PC-9 (cell line): ENCODE measurements at regions not wholly inside any gene's neighbourhood (a gene's known extent, or its start where the extent isn't known, plus 50 kb on each side); places are given as distances from the start of the nearest gene placed in this dataset.

Experiments used
- BruUV-seq: library from RNA; stranded (reverse); fragments of 400-500 nt; replicated peaks from 2 replicates; lab custom pipeline; 2021; lab: Mats Ljungman, UMichigan
- CTCF ChIA-PET: fragments of 300-600 bp; sonication (Branson Sonifier 250); formaldehyde crosslinking; loops from one replicate; lab custom pipeline; 2022; ENCODE audit warnings: antibody characterized with exemption; lab: Charles Lee
- POLR2A ChIA-PET: fragments of 300-600 bp; sonication (Branson Sonifier 250); formaldehyde crosslinking; loops from one replicate; lab custom pipeline; 2022; ENCODE audit warnings: antibody characterized with exemption; ENCODE audit not compliant: unreplicated experiment; lab: Charles Lee
- DNase-seq, 2 experiments: peaks; one replicate each; pipeline versions ENCODE4 v3.0.0 to v3.0.0-alpha.2; 2015 to 2022; ENCODE audit warnings: mixed read lengths in 1 of 2
- H2AFZ ChIP-seq: fragments of 200-600 bp; sonication (generic); 2 replicates; pipeline ENCODE4 v1.8.1; 2017; ENCODE audit warnings: antibody characterized with exemption
- H3F3A ChIP-seq: fragments of 200-600 bp; sonication (generic); 2 replicates; pipeline ENCODE4 v1.8.1; 2017; ENCODE audit warnings: antibody characterized with exemption, mild to moderate bottlenecking, low read depth; ENCODE audit not compliant: insufficient read depth
- H3K27ac ChIP-seq: fragments of 200-600 bp; sonication (generic); 2 replicates; pipeline ENCODE4 v1.6.1; 2016; ENCODE audit warnings: mixed run types
- H3K27me3 ChIP-seq: fragments of 200-600 bp; sonication (generic); 2 replicates; pipeline ENCODE4 v1.6.1; 2016; ENCODE audit warnings: low read depth, mixed run types; ENCODE audit not compliant: insufficient read depth
- H3K36me3 ChIP-seq: fragments of 200-600 bp; sonication (generic); 2 replicates; pipeline ENCODE4 v1.6.1; 2016; ENCODE audit warnings: low read depth, mixed run types
- H3K4me1 ChIP-seq: fragments of 200-600 bp; sonication (generic); replicated peaks from 2 replicates; pipeline ENCODE4 v1.6.1; 2016; ENCODE audit warnings: mixed run types; ENCODE audit not compliant: insufficient read depth
- H3K4me2 ChIP-seq: fragments of 200-600 bp; sonication (generic); 2 replicates; pipeline ENCODE4 v1.6.1; 2017; ENCODE audit warnings: mixed run types
- H3K4me3 ChIP-seq: fragments of 200-600 bp; sonication (generic); 2 replicates; pipeline ENCODE4 v1.6.1; 2016; ENCODE audit warnings: mixed run types
- H3K79me2 ChIP-seq: fragments of 200-600 bp; sonication (generic); 2 replicates; pipeline ENCODE4 v1.6.1; 2017; ENCODE audit warnings: low read depth, mixed run types
- H3K9me2 ChIP-seq: fragments of 200-600 bp; sonication (generic); 2 replicates; pipeline ENCODE4 v1.8.1; 2017; ENCODE audit warnings: mild to moderate bottlenecking; ENCODE audit not compliant: insufficient read depth
- H3K9me3 ChIP-seq: fragments of 200-600 bp; sonication (generic); 2 replicates; pipeline ENCODE4 v1.8.1; 2016; ENCODE audit warnings: low read depth; ENCODE audit not compliant: insufficient read depth
- H4K20me1 ChIP-seq: fragments of 200-600 bp; sonication (generic); 2 replicates; pipeline ENCODE4 v1.8.1; 2017; ENCODE audit not compliant: insufficient read depth
- CTCF ChIP-seq: fragments of 200-600 bp; sonication (generic); conservative IDR thresholded peaks from 2 replicates; pipeline ENCODE4 v1.6.1; 2017; ENCODE audit warnings: mixed run types, antibody characterized with exemption, mild to moderate bottlenecking, moderate library complexity
- EZH2 ChIP-seq: fragments of 200-600 bp; sonication (generic); IDR thresholded peaks from 2 replicates; pipeline ENCODE4 v1.8.0; 2017; ENCODE audit warnings: antibody characterized with exemption, low read depth
- intact Hi-C: fragments of 100-400 bp; cut with micrococcal nuclease; formaldehyde crosslinking; loops from one replicate; pipeline ENCODE4 v1.10.0; 2022; ENCODE audit not compliant: unreplicated experiment

DNA sequence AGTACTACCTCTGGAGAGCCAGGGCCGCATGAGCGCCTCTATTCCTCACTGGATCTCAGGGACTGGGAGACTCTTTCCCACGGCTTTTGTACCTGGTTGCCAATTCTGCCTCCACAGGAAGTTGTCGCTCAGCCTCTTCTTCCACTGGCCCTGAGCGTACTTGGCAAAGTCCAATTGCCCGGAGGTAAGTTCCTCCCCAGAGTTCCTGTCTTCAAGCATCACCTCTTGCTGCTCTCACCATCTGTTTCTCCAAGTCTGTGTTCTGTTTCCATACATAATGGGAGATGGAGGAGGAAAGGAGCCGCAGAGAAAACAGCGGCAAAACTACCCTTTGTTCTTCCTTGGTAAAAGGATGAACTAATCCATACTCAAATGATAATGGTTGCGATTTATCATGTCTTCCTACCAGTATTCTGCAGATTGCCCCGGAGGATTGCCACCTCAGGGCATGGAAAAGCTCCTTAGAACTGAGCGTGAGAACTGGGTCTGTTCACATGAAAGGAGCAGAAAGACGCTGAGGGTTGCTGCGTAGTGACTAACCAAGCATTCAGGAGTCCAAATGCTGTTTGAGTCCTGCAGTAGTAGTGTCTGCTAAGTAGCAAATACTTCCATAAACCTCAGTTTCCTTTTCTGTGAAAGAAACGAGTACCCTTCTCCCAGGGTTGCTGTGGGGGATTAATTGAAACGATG lies 170.2 kb upstream of the GLI3 start:
- H3K9me3 ChIP-seq = no peaks in the 10 kb centered on the region
- BruUV-seq = no TSS peak
- intact Hi-C loops = no loop called here
- no peak overlapping the region for H2AFZ ChIP-seq
- no peak overlapping the region for H3K27ac ChIP-seq
- CTCF ChIA-PET = no interaction called here
- no peak overlapping the region for H3K4me2 ChIP-seq
- no peak for DNase-seq
- H3K4me1 ChIP-seq = no peaks in the 10 kb centered on the region
- no peak for TF ChIP-seq CTCF
- no peak for TF ChIP-seq EZH2
- H3K27me3 ChIP-seq = peaks cover 62% of the 10 kb centered on the region
- no peaks in the 10 kb centered on the region; the same call in 1 of the 2 replicates for H4K20me1 ChIP-seq
- H3F3A ChIP-seq = no peaks in the 10 kb centered on the region
- H3K36me3 ChIP-seq = no peaks in the 10 kb centered on the region
- POLR2A ChIA-PET = no interaction called here
- no peak overlapping the region for H3K4me3 ChIP-seq
- H3K79me2 ChIP-seq = no peaks in the 10 kb centered on the region
- H3K9me2 ChIP-seq = no peaks in the 10 kb centered on the region

GRCh38 chr7:42406358-42406757 lies 169.3 kb upstream of the GLI3 start:
- CTCF ChIA-PET = no interaction called here
- Histone ChIP-seq H3K4me1 (no peaks in the 10 kb centered on the region), H3K9me2 (no peaks in the 10 kb centered on the region), H2AFZ (no peak overlapping the region), H3K27ac (no peak overlapping the region), H3F3A (no peaks in the 10 kb centered on the region), H3K4me3 (no peak overlapping the region), H3K79me2 (no peaks in the 10 kb centered on the region), H4K20me1 (no peaks in the 10 kb centered on the region; the same call in 1 of the 2 replicates), H3K9me3 (no peaks in the 10 kb centered on the region), H3K4me2 (no peak overlapping the region), H3K27me3 (peaks cover 68% of the 10 kb centered on the region), H3K36me3 (no peaks in the 10 kb centered on the region)
- no TSS peak for BruUV-seq
- no peak for DNase-seq
- intact Hi-C loops = no loop called here
- POLR2A ChIA-PET = no interaction called here
- no peak for TF ChIP-seq EZH2
- TF ChIP-seq CTCF = no peak

- H2AFZ ChIP-seq = no peak overlapping the region
- ChIA-PET POLR2A (no interaction called here), CTCF (no interaction called here)
- no peak overlapping the region for H3K4me2 ChIP-seq
- BruUV-seq = no TSS peak
- H3K36me3 ChIP-seq = no peaks in the 10 kb centered on the region
- peaks cover 74% of the 10 kb centered on the region for H3K27me3 ChIP-seq
- no peaks in the 10 kb centered on the region for H3K79me2 ChIP-seq
- H3K9me2 ChIP-seq = no peaks in the 10 kb centered on the region
- no peaks in the 10 kb centered on the region; the same call in 1 of the 2 replicates for H4K20me1 ChIP-seq
- intact Hi-C loops = no loop called here
- no peaks in the 10 kb centered on the region for H3F3A ChIP-seq
- no peak overlapping the region for H3K27ac ChIP-seq
- H3K9me3 ChIP-seq = no peaks in the 10 kb centered on the region
- H3K4me1 ChIP-seq = no peaks in the 10 kb centered on the region
- no peak for TF ChIP-seq CTCF
- TF ChIP-seq EZH2 = no peak
- no peak for DNase-seq
- H3K4me3 ChIP-seq = no peak overlapping the region
These were observed 168.8 kb upstream of the GLI3 start for GRCh38 chr7:42405782-42406181.
